Retinal pigment epithelial cell (primary cell): ENCODE measurements at regions not wholly inside any gene's neighbourhood (a gene's known extent, or its start where the extent isn't known, plus 50 kb on each side); places are given as distances from the start of the nearest gene placed in this dataset.

Source experiments
- DNase-seq: peaks from one replicate; pipeline ENCODE4 v3.0.0-alpha.2; 2010; ENCODE audit warnings: low read depth
- H3K4me3 ChIP-seq: 2 replicates; pipeline ENCODE4 v1.5.1; 2011; ENCODE audit warnings: mild to moderate bottlenecking, low read length, control low read depth, moderate library complexity
- TF ChIP-seq, protein P1 (sequence below): conservative IDR thresholded peaks from 2 replicates; pipeline ENCODE4 v1.5.1; 2011; ENCODE audit warnings: low read depth, low read length, control low read depth, inconsistent platforms

DNA sequence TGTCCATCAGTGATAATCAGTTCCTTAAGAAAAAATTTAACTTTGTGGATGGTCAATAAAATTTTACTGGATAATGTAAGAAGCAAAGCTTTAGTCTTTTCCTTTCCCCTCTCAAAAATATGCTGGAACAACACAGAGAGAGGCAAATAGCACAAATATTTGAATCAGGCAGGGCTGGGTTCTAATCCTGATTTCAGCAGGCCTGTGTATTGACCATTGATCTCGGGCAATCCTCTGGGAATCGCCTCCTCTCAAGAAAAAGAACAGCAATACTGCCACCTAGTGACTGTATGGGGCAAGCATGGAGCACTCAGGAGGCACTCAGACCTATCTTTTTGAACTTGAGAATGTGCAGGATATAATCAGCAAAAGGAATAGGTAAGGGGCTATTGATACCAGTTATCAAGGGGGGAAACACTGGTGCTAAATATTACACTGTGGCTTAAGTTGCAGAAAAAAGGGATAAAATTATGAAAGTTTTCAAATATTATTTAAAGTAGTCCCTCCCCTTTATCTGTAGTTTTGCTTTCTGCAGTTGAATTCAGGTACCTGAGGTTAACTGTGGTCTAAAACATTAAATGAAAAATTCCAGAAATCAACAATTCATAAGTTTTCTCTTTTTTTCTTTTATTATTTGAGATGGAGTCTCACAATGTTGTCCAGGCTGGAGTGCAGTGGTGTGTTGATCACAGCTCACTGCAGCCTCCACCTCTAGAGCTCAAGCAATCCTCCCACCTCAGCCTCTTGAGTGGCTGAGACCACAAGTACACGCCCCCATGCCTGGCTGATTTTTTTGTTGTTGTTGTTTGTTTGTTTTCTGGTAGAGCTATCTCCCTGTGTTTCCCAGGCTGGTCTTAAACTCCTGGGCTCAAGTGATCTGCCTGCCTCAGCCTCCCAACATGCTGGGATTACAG, 91.8 kb upstream of the NHSL1 start:
- H3K4me3 ChIP-seq, result no peak overlapping the region
- no peak for DNase-seq
- TF ChIP-seq, protein P1, sequence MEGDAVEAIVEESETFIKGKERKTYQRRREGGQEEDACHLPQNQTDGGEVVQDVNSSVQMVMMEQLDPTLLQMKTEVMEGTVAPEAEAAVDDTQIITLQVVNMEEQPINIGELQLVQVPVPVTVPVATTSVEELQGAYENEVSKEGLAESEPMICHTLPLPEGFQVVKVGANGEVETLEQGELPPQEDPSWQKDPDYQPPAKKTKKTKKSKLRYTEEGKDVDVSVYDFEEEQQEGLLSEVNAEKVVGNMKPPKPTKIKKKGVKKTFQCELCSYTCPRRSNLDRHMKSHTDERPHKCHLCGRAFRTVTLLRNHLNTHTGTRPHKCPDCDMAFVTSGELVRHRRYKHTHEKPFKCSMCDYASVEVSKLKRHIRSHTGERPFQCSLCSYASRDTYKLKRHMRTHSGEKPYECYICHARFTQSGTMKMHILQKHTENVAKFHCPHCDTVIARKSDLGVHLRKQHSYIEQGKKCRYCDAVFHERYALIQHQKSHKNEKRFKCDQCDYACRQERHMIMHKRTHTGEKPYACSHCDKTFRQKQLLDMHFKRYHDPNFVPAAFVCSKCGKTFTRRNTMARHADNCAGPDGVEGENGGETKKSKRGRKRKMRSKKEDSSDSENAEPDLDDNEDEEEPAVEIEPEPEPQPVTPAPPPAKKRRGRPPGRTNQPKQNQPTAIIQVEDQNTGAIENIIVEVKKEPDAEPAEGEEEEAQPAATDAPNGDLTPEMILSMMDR, result peak; percentile 92

DNA sequence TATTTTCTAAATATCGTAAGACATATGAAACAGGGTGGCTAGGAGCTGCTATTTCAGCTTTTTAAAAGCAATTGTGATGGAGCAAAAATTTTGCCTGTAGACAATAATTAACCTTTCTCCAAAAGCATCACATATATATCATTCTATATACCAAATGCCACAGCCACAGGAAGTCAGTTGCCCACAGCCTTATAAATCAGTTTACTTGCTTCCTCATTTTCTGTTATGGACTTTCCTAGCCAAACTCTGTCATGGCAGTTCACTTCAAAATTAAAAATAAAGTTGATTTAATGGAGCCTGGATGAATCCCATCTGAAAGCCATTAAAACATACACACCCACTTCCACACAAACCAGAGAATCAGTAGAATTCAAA, 93.4 kb upstream of the NHSL1 start:
- H3K4me3 ChIP-seq, result peak overlapping the region; percentile 34
- DNase-seq, result no peak
- TF ChIP-seq, protein P1, result no peak

DNA sequence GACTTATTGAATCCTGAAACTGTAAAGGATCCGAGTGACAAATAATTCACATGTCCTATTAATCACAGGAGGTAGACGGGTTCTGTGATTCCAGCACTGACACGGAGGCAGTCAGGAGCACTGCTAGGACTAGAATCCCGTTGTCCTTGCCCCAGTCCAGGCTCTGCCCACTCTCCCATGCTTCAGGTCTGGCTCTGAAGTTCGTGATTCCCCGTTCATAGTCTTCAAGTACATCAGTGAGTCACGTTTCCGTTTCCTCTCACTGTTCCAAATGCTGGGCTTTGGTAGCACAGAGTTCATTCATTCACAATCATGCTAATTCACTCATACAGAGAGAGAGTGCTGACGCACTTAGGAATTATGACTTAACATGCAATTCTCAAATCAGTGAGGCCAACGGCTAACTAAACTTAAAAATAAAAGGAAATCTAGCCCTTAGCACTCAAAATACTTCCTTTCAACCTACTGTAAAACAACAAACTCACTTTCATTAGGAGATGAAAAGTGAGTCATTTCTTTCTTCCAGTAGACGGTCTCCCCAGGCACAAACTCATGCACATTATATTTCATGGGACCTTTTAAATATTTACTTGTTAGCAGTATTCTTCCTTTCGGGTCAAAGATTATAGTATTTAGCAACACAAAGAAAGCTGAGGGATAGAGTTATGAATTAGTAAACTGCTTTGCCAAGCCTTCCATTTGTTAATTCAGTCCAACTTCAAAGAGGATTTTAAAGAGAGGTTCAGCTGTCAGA, 94.0 kb upstream of the NHSL1 start:
- DNase-seq, result peak; percentile 89
- TF ChIP-seq, protein P1, result no peak
- H3K4me3 ChIP-seq, result peak overlapping the region; percentile 34

DNA sequence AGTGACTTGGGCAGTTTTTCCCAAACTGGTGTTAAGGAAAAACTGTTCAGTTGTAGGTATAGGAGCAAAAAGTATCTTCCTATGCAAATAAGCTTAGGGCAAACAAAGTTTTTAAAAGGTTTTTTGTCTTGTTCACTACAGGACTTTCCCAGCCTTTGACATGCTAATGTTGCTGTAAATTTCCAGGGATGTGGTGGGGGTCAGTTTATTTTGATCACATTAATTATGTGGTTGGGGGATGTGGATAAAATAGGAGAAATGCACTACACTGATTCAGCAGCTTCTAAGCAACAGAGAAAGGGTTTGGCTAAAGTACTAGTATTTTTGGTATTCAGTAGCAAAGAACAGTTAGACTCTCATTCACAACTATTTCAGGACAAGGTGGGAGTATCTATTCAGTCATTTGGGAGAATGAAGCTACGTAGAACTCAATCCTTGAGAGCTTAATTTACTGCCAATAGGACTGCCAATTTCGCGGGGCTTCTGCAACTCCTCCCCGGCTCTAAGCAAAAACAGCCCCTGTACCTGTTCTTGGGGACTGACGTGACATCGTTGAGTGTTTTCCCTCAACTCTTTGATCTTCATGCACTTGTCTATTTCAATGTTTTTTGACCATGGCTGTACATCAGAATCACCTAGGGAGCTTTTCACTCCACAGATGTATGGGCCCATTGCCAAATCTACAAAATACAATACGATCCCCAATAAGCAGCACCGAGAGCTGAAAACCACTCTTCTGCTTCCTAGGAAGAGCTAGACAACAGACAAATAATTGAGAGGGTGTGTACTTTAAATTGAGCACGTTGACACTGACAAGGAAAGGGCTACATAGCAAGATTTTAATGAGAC, 94.8 kb upstream of the NHSL1 start:
- H3K4me3 ChIP-seq, result no peak overlapping the region
- no peak for DNase-seq
- TF ChIP-seq, protein P1, result no peak

DNA sequence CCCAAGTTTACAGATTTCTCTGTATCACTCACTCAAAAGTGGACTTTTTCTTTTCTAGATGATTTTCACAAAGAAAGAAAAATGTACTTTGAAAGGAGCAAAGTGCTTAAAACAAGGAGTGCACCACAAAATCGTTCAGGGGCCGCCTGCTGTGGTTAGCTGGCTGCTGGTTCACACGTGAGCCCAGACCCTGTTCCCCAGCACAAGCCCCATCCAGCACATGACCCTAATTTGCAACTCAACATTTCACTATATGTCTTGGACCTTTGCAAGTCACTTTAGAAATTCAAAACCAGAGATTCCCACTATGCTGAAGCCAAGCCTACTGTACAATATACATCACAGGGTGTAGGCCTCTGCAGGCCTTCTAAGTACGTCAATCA, 95.5 kb upstream of the NHSL1 start:
- TF ChIP-seq, protein P1, result no peak
- no peak for DNase-seq
- no peak overlapping the region for H3K4me3 ChIP-seq

DNA sequence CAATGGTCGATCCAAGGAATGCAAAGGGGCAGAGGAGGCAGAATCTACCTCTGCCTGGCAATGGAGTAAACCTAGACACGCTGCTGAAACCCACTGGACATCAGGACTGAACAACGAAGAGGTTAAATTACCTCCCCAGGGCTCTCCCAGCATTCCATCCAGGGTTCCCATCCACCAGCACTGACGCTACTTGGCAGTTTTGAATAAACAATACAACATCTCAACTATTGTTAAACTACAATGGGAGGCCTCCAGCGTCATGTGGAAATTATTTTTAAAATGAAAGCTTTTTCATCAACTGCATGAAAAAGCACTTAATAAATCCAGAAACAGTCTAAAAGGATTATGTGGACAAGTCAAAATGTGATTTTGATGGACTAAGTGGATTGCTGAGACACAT, 96.8 kb upstream of the NHSL1 start:
- TF ChIP-seq, protein P1, result no peak
- no peak overlapping the region for H3K4me3 ChIP-seq
- DNase-seq, result no peak
